ENCODE measurements at regions not wholly inside any gene's neighbourhood (a gene's known extent, or its start where the extent isn't known, plus 50 kb on each side); places are given as distances from the start of the nearest gene placed in this dataset.

DNA sequence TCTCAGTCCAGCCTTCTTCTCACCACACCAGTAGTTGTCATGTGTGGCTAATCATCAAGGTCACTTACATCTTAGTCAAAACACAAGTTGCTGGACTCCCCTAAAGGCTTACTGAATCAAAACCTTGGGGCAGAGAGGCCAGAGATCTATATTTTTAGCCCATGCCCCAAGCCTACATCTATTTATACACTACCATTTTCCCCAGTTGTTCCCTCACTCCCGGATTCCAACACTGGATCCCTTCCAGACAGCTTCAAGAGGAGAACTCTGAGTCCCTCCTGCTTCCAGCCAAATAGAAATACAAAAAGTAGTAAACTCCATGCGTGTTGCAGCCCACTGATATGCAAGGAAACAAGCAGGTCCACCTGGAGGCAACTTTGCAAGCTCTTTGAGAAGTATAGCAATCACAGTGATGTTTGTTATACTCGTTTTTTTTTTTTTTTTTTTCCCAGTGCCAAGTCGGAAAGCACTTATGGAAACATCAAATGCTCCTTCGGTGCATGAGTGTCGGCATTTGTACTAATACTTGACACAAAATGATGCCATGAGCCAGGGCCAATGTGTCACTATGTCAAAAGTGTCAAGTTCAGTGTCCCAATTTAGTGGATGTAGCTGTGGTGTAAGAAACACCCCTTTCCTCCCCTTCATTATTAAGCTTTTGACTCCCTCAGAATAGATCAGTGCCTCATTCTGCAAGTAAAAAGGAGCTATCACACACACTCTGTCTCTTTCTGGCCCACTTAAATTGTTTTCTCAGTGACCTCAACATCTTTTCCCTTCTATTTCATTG, 594.2 kb upstream of the SGCD start:
- H3K9ac ChIP-seq (ENCODE audit: low read length): no peak overlapping the region
- no peaks in the 10 kb centered on the region for H3K79me2 ChIP-seq (ENCODE audit: insufficient read depth, low read length)
- H3K4me2 ChIP-seq (ENCODE audit: low read length): no peak overlapping the region
- no peak overlapping the region for H2AFZ ChIP-seq (ENCODE audit: low read depth, low read length, poor library complexity, severe bottlenecking)
- H3K9me3 ChIP-seq (ENCODE audit: control insufficient read depth in 1 of 2, insufficient read depth in 1 of 2, low read depth in 1 of 2, low read length in 2 of 2): peaks cover 3 to 5% of the 10 kb centered on the region in 2 experiments; a peak in 2 of 4 replicates
- H3K4me3 ChIP-seq (replicated peaks in 1 of 2; ENCODE audit: low read depth in 1 of 2, low read length in 2 of 2): no peak overlapping the region
- no peaks in the 10 kb centered on the region for H3K27me3 ChIP-seq (ENCODE audit: insufficient read depth, low read length)
- H4K20me1 ChIP-seq (ENCODE audit: insufficient read depth): no peaks in the 10 kb centered on the region
- no peak overlapping the region for H3K27ac ChIP-seq (ENCODE audit: low read depth, low read length)
- ChIA-PET POLR2A (interaction anchor here (0.7 kb wide), 1 partner anchor 26 kb away, joined by 3 read pairs; no protein-coding TSS in a partner anchor), CTCF (no interaction called here), RAD21 (ENCODE audit: low non-redundant PET in 1 of 2, low total read pairs in 2 of 2, uncharacterized antibody in 2 of 2, unreplicated experiment in 2 of 2) (no interaction called here)
- no peaks in the 10 kb centered on the region for H3K36me3 ChIP-seq (ENCODE audit: control insufficient read depth in 1 of 2, insufficient read depth in 2 of 2, low read length in 2 of 2)
- BruUV-seq (replicated peaks): no TSS peak
- ATAC-seq (no peak), DNase-seq (ENCODE audit: low read depth, low spot score) (no peak)
- H3K4me1 ChIP-seq (ENCODE audit: control insufficient read depth in 1 of 2, insufficient read depth in 2 of 2, low read length in 2 of 2): no peaks in the 10 kb centered on the region
- H3K9me2 ChIP-seq (ENCODE audit: insufficient read depth): no peaks in the 10 kb centered on the region
- intact Hi-C loops (cut with micrococcal nuclease): no loop called here
- no peak for TF ChIP-seq CEBPB (IDR thresholded peaks at IDR 0.05; ENCODE audit: low read depth)
- no peak for TF ChIP-seq SRF (IDR thresholded peaks at IDR 0.05; ENCODE audit: low read depth)
- no peak for TF ChIP-seq EGR1 (IDR thresholded peaks at IDR 0.05; ENCODE audit: low read depth)
- no peak for TF ChIP-seq RAD21 (IDR thresholded peaks at IDR 0.05; ENCODE audit: low read depth)
- no peak for TF ChIP-seq POLR2AphosphoS5 (IDR thresholded peaks at IDR 0.05; ENCODE audit: low read depth, low read length)
- TF ChIP-seq, protein P1, sequence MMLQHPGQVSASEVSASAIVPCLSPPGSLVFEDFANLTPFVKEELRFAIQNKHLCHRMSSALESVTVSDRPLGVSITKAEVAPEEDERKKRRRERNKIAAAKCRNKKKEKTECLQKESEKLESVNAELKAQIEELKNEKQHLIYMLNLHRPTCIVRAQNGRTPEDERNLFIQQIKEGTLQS (IDR thresholded peaks at IDR 0.05): no peak
- TF ChIP-seq EZH2phosphoT487 (IDR thresholded peaks at IDR 0.05; ENCODE audit: borderline replicate concordance): no peak
- no peak for TF ChIP-seq POLR2A (IDR thresholded peaks at IDR 0.05; ENCODE audit: borderline replicate concordance, extremely low read depth, insufficient read depth, insufficient read length)
- no peak for TF ChIP-seq ELF1 (IDR thresholded peaks at IDR 0.05; ENCODE audit: borderline replicate concordance, low read depth)
- TF ChIP-seq, protein P2, sequence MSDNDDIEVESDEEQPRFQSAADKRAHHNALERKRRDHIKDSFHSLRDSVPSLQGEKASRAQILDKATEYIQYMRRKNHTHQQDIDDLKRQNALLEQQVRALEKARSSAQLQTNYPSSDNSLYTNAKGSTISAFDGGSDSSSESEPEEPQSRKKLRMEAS (IDR thresholded peaks at IDR 0.05): no peak

DNA sequence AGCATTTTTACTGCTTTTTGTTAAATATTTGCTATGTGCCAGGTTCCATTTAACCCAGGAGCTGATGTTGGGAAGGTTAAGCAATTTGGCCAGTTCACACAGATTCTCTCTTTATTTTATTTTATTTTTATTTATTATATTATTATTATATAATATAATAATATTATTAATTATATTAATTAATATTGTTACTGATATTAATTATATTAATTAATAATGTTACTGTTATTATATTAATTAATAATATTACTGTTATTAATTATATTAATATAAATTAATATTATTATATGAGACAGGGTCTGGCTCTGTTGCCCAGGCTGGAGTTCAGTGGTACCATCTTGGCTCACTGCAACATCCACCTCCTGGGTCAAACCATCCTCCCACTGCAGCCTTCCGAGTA, 593.0 kb upstream of the SGCD start:
- no TSS peak for BruUV-seq (replicated peaks)
- DNase-seq (ENCODE audit: low read depth, low spot score): no peak
- Histone ChIP-seq H3K9ac (ENCODE audit: low read length) (no peak overlapping the region), H3K9me3 (ENCODE audit: control insufficient read depth in 1 of 2, insufficient read depth in 1 of 2, low read depth in 1 of 2, low read length in 2 of 2) (peaks cover 0 to 5% of the 10 kb centered on the region in 2 experiments; a peak in 2 of 4 replicates), H3K4me1 (ENCODE audit: control insufficient read depth in 1 of 2, insufficient read depth in 2 of 2, low read length in 2 of 2) (no peaks in the 10 kb centered on the region), H3K27me3 (ENCODE audit: insufficient read depth, low read length) (no peaks in the 10 kb centered on the region), H3K36me3 (ENCODE audit: control insufficient read depth in 1 of 2, insufficient read depth in 2 of 2, low read length in 2 of 2) (no peaks in the 10 kb centered on the region), H3K9me2 (ENCODE audit: insufficient read depth) (no peaks in the 10 kb centered on the region), H3K79me2 (ENCODE audit: insufficient read depth, low read length) (no peaks in the 10 kb centered on the region), H3K4me3 (replicated peaks in 1 of 2; ENCODE audit: low read depth in 1 of 2, low read length in 2 of 2) (no peak overlapping the region), H3K27ac (ENCODE audit: low read depth, low read length) (no peak overlapping the region), H4K20me1 (ENCODE audit: insufficient read depth) (no peaks in the 10 kb centered on the region), H3K4me2 (ENCODE audit: low read length) (no peak overlapping the region), H2AFZ (ENCODE audit: low read depth, low read length, poor library complexity, severe bottlenecking) (no peak overlapping the region)
- ATAC-seq: no peak
- ChIA-PET CTCF (no interaction called here), POLR2A (no interaction called here), RAD21 (ENCODE audit: low non-redundant PET in 1 of 2, low total read pairs in 2 of 2, uncharacterized antibody in 2 of 2, unreplicated experiment in 2 of 2) (no interaction called here)
- intact Hi-C loops (cut with micrococcal nuclease): no loop called here
- TF ChIP-seq EZH2 (IDR thresholded peaks at IDR 0.05) (no peak), EGR1 (IDR thresholded peaks at IDR 0.05; ENCODE audit: low read depth) (no peak), TCF7L2 (IDR thresholded peaks at IDR 0.05; ENCODE audit: borderline replicate concordance, extremely low read depth, insufficient read depth, insufficient read length) (no peak), SRF (IDR thresholded peaks at IDR 0.05; ENCODE audit: low read depth) (no peak), ZFX (IDR thresholded peaks at IDR 0.05) (no peak)
- TF ChIP-seq, protein P3, sequence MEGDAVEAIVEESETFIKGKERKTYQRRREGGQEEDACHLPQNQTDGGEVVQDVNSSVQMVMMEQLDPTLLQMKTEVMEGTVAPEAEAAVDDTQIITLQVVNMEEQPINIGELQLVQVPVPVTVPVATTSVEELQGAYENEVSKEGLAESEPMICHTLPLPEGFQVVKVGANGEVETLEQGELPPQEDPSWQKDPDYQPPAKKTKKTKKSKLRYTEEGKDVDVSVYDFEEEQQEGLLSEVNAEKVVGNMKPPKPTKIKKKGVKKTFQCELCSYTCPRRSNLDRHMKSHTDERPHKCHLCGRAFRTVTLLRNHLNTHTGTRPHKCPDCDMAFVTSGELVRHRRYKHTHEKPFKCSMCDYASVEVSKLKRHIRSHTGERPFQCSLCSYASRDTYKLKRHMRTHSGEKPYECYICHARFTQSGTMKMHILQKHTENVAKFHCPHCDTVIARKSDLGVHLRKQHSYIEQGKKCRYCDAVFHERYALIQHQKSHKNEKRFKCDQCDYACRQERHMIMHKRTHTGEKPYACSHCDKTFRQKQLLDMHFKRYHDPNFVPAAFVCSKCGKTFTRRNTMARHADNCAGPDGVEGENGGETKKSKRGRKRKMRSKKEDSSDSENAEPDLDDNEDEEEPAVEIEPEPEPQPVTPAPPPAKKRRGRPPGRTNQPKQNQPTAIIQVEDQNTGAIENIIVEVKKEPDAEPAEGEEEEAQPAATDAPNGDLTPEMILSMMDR (IDR thresholded peaks at IDR 0.05 in 2 of 3, conservative IDR thresholded peaks at IDR 0.05 in 1 of 3; ENCODE audit: borderline replicate concordance in 1 of 3, insufficient read depth in 1 of 3, low read depth in 2 of 3, low read length in 2 of 3): no peak
- TF ChIP-seq, protein P1 (IDR thresholded peaks at IDR 0.05): no peak
- TF ChIP-seq, protein P4, sequence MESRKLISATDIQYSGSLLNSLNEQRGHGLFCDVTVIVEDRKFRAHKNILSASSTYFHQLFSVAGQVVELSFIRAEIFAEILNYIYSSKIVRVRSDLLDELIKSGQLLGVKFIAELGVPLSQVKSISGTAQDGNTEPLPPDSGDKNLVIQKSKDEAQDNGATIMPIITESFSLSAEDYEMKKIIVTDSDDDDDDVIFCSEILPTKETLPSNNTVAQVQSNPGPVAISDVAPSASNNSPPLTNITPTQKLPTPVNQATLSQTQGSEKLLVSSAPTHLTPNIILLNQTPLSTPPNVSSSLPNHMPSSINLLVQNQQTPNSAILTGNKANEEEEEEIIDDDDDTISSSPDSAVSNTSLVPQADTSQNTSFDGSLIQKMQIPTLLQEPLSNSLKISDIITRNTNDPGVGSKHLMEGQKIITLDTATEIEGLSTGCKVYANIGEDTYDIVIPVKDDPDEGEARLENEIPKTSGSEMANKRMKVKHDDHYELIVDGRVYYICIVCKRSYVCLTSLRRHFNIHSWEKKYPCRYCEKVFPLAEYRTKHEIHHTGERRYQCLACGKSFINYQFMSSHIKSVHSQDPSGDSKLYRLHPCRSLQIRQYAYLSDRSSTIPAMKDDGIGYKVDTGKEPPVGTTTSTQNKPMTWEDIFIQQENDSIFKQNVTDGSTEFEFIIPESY (IDR thresholded peaks at IDR 0.05; ENCODE audit: extremely low read depth, insufficient replicate concordance, low read length): no peak
